Transverse colon (tissue), 3 donors: ENCODE measurements at regions not wholly inside any gene's neighbourhood (a gene's known extent, or its start where the extent isn't known, plus 50 kb on each side); places are given as distances from the start of the nearest gene placed in this dataset.

ENCODE experiments used
- POLR2A ChIP-seq: fragments of 450-650 bp; IDR thresholded peaks from one replicate; pipeline ENCODE4 v1.6.1; 2016; ENCODE audit warnings: antibody characterized with exemption, mild to moderate bottlenecking, moderate library complexity
- TF ChIP-seq, protein P1 (sequence below), 5 experiments: fragments of 200-600 bp in 3 of 5; fragments of 450-650 bp in 2 of 5; sonication (generic) in 3 of 5; IDR thresholded peaks; 1 replicate in 2 of 5; 2 replicates in 3 of 5; pipeline ENCODE4 v1.5.1; 2016 to 2017; ENCODE audit warnings: antibody characterized with exemption in 5 of 5, inconsistent platforms in 3 of 5, mild to moderate bottlenecking in 2 of 5, moderate library complexity in 1 of 5

DNA sequence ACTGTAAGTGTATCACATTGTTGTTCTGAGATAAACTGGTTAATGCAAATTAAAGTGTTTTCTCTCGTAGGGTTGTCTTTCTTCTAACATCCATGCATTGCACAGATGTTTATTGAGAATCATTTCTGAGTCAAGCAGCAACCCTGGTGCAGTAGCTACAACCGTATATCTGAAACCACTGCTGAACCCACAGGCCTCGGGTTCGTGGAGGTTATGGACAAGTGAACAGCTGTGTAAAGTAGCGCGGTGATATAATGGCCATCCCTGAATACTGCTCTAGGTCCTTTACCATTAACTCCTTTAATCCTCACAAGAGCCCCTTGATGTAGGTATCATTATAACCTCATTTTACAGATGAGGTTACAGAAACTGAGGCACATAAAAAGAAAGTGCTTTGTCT lies 486.1 kb upstream of the TMEM132C start:
- TF ChIP-seq, protein P1, sequence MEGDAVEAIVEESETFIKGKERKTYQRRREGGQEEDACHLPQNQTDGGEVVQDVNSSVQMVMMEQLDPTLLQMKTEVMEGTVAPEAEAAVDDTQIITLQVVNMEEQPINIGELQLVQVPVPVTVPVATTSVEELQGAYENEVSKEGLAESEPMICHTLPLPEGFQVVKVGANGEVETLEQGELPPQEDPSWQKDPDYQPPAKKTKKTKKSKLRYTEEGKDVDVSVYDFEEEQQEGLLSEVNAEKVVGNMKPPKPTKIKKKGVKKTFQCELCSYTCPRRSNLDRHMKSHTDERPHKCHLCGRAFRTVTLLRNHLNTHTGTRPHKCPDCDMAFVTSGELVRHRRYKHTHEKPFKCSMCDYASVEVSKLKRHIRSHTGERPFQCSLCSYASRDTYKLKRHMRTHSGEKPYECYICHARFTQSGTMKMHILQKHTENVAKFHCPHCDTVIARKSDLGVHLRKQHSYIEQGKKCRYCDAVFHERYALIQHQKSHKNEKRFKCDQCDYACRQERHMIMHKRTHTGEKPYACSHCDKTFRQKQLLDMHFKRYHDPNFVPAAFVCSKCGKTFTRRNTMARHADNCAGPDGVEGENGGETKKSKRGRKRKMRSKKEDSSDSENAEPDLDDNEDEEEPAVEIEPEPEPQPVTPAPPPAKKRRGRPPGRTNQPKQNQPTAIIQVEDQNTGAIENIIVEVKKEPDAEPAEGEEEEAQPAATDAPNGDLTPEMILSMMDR (IDR thresholded peaks at IDR 0.05), result no peak
- no peak for TF ChIP-seq POLR2A
